HG02938 (cell line): ENCODE measurements at regions not wholly inside any gene's neighbourhood (a gene's known extent, or its start where the extent isn't known, plus 50 kb on each side); places are given as distances from the start of the nearest gene placed in this dataset.

ENCODE experiments used
- ATAC-seq: cut with Tn5 transposase; IDR thresholded peaks from one replicate; pipeline ENCODE4 v1.9.1; 2021; ENCODE audit warnings: mild to moderate bottlenecking, moderate library complexity; ENCODE audit not compliant: unreplicated experiment

DNA sequence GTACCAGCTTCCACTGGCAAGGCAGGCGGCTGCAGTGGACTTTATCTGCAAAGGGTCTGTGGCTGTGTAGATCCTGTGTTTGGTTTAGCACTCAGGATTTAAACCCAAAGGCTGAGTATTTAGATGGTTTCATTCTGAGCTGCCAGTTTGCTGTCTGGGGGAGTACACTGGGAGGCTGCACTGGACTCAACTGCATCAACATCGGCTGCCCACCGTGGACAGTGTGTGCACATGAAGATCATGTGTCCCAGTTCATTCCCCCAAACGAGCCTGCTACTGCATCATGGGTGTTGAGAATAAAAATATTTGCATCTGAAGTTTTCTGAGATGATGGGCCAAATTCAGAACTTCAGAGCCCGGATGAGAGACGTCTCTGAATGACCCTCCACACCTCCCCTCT, 328.6 kb upstream of the SHH start:
- no peak for ATAC-seq

DNA sequence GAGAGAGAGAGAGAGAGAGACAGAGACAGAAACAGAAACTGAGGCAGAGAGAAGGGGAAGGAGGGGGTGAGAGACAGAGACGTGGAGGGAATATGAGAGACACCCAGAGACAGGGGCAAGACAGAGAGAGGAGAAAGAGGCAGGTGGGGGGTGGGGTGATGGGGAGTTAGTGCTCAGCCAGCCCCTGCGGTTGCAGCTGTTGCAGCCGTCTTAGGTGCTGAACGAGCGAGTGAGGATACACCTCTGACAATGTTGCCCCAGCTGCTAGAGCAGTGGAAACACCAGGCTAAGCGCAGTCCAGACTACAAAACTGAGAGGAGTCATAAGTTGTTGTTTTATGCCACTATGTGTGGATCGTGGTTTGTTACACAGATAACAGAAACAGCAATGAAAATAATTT, 328.2 kb upstream of the SHH start:
- ATAC-seq: no peak

DNA sequence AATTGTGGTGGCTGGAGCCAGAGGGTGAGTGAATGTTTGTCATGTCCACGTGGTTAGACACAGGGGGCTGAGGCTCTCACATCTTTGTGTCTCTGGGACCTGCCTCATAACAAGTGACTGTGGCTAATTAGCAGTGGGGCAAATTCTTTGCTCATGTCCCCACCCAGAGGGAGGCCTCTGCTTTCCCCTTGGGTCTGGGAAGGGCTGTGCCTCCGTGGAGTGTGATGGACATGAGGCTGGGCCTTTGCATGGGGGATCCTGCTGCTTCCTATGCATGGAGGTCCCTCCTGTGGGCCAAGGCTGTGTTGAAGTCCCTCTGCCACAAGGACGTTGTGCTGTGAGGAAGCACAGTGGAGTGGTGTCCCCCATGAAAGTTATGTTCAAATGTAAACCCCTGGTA, 327.4 kb upstream of the SHH start:
- no peak for ATAC-seq

DNA sequence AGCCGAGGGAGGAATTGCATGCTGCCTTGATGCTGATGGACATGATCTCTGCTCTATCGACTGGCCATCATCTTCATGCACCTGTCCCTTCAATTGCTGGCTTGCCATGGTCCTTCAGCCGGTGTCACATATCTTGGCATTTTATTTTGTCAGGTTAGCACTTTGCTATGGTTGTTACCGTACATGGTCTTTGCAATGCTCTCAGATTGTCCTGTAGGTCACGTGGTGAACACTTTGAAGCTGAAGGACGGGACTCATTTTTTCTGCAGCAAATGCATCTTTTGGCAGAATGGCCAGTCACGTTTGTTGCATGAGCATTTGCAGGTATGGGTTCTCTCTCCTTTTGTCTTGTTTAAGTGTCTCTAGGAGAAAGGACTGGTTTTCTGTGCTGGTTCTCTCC, 326.8 kb upstream of the SHH start:
- ATAC-seq: no peak

DNA sequence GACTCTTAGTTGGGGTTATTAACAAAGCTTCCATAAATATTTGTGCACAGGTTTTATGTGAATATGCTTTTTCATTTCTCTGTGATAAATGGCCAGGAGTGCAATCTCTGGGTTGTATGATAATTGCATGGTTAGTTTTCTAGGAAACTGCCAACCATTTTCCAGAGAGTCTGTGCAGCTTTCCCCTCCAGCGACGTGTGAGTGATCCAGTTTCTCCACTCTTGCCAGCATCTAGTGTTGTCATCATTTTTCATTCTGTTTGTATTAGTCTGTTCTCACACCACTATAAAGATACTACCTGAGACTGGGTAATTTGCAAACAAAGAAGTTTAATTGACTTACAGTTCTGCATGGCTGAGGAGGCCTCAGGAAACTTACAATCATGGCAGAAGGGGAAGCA, 319.6 kb upstream of the SHH start:
- ATAC-seq: no peak

DNA sequence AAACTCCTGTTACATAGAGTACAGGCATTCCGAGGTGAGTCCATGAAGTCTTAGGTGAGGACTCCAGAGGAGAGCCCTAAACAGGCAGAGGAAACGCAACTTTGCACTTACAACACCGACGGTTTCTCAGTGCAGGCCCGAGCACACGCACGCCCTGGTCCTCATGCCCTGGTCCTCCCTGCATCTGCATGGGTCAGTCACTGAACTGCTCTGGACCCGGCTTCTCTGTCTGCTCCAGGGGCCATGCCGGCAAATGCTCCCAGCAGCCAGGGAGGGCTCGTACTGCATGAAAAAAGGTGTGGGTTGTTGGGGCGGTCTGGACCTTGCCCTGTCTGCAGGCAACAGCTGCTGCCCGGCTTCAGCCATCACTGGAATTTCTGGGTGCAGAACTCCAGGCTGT, 317.3 kb upstream of the SHH start:
- no peak for ATAC-seq

DNA sequence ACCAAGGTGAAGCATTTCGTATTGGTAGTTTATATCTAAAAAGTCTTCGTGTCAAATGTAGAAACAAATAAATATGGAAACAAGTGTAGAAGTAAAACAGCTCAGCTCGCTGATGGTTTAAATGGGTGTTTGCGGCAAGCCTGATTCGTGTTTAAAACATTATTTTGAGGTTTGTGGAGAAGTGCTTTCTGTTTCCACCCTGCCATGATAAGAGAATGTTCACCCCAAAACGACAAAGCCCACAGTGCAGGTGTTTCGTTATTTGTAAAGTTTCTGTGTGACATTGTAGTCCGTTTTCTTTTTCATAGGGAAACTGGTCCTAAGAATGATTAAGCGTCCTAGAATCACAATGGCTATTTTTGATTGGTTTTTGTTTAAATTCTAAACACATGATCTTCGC, 316.2 kb upstream of the SHH start:
- ATAC-seq: no peak

DNA sequence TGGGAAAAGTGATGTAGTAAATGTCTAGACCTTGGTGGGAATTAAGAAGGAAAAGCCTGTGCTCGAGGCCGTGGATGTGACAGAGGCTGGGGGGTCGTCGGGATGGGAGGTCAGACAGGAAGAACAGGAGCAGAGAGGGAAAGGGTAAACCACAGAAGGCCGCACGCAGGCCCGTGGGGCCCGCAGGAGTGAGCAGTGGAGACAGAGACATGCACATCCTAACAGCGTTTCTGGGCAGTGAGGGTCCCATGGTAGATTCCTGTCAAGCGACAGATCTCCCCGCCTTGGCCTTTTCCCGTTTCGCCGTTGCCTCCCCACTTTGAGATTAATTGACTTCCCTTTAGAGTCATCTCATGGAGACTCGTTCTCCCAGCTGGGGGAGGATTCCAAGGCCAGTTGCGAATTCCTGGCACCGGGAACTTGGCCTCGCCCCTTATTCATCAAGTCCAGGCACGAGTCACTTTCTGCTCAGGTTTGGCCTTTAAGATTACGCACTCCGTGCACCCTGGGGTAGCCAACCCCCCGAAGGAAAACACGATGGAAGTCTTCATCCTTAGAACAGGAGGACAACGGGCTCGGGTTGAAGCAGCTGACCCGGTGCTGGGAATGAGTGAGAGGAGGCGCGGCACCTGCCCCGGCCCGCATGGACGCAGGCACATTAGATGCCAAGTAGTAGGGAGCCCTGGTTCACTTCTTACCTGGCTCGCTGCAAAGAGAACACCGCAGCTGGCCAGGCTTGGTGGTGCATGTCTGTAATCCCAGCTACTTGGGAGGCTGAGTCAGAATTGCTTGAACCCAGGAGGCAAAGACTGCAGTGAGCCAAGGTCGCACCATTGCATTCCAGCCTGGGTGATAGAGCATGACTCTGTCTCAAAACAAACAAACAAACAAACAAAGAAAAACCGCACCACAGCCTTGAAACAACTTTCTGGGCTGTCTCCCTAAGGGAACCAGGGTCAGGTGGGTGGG, 315.2 kb upstream of the SHH start:
- no peak for ATAC-seq

DNA sequence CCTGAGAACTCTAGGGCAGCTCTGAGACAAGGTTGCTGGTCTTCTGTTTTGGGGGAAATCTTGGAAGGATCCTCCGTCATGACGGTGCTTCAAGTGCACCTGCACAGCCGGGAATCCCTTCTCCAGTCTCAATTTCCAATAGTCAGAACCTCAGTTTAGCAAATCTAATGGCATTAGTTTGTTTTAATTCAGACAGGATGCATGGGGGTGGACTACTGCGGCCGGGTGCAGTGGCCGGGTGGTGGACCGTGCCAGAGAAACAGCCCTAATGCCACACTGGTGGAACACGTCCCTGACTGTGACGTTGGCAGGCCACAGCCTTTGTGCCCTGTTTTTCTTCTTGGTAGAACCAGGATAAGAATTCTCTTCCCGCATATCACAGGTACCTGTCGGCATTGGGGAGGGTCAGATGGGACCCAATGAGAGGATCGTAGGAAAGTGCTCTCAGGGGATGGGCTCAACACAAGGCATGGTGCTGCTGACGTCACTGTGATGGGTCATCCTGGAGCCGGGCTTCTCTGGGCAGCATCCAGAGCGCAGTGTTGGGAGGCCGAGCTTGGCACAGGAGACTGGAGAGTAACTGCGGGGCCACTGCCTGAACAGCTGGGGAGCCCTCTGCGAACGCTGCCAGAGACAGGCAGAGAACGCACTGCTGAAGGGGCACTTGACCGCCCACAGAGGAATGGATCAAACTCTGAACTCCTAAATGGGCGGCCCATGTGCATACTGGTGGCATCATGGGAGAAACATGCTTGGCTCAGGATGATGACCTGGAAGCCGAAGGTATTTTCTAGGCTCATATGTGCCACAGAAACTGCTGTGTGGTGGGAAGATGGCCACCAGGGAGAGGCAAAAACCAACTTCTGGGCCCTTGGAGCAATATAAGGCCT, 313.8 kb upstream of the SHH start:
- no peak for ATAC-seq

DNA sequence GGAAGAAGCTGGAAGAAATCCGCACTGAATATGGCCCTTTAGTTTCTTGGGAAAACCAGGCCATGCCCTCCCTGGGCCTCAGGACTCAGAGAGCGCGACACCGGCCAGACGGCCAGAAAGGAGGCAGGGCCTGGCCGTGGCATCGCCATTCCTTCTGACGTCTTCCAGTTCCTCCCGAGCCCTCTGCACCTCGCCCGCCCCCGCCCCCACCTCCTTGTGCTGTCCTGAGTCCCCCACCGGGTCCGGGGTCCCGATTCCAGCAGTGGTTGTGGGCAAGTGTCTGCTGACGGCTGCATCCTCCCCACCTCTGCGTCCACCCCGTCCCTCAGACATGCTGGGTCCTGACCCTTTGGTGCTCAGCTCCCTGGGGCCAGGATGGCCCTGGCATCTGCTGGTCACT, 312.1 kb upstream of the SHH start:
- no peak for ATAC-seq

DNA sequence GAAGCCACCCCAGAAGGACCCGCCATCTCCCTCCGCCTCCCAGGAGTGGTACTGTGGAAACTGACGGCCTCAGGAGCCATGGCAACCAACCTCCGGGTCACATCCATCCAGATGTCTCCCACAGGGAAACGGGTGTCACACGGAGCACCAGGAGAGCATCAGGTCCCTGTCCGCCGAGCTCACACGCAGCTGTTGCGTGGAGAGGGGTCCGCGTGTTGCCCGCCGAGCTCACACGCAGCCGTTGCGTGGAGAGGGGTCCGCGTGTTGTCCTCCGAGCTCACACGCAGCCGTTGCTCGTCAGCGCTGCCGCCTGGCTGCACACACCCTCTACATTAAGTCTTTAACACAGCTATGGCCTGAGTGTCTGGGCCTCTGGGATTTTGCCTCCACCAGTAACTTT, 311.1 kb upstream of the SHH start:
- ATAC-seq: no peak

DNA sequence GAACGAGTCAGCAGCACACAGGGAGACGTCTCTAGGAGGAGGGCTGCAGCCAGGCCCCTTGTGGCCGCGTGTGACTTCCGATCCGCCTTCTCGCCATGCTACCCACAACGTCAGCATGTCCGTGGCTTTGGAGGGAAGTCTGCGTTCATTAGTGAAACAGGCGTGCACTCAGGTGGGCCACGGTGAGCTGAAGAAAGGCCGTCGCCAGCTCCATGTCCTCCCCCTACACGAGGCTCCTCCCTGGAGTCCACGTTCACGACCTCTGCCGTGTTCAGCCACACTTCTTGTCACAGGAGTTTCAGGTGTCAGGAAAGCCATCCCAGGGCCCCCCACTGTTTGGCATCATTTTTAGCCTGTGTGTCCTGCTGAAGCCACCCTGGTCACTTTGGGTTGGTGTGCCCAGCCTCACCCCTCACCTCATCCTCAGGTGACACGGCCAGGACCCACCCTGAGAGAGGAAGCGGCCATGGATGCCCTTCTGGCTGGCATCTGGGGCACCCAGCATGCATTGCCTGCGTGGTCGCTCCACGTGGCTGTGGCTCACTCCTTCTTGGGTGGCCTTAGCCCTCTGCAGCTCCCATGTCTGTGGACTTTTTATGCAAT, 310.6 kb upstream of the SHH start:
- no peak for ATAC-seq

DNA sequence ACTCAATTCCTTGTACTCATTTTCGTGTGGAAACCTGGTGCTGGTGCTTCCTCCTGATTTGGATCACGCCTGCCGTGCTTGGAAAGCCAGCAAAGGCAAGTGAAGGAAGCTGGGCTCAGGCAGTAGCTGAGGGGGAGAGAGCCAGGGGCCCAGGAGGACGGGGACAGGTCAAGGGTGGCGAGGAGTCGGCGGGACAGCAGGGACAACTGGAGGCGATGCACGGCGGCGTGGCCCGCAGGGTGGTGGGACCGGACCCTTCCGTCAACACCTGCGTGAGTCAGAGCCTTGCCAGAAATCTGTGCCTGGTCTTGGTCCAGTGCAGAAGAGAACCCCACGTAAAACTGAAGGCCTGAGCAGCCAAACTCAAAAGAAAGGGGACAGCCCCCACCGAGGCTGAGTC, 309.7 kb upstream of the SHH start:
- ATAC-seq: no peak

DNA sequence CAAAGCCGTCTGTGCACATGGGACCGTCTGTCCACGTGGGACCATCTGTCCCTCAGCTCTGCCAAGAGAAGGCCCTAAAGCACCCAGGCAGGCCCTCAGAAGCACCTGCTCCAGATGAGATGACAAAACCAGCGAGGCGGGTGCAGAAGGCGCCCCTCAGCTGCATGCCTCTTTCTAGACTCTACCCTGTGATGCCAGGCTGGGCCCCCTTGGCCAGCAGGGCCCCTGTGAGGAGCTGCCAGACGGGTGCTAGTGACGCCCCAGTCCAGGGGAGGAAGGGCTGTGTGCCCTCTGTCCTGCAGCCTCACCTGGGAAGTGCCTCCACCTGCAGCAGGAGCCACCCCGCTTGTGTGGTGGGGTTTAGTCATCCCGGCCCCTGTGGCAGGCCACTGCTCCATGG, 309.2 kb upstream of the SHH start:
- ATAC-seq: no peak

DNA sequence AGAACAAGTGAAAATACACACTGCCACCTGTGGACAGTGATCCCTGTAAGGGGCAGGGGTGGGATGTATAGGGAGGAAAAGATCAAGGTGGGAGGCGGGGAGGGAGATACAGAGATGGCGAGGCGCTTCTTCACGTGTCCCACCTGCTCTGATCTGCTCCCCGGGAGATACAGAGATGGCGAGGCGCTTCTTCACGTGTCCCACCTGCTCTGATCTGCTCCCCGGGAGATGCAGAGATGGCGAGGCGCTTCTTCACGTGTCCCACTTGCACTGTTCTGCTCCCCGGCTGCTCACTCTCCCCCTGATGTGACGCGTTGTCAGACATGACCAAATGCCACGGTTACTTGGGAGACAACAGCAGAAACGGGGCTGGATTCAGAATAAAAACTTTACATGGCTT, 308.3 kb upstream of the SHH start:
- no peak for ATAC-seq

DNA sequence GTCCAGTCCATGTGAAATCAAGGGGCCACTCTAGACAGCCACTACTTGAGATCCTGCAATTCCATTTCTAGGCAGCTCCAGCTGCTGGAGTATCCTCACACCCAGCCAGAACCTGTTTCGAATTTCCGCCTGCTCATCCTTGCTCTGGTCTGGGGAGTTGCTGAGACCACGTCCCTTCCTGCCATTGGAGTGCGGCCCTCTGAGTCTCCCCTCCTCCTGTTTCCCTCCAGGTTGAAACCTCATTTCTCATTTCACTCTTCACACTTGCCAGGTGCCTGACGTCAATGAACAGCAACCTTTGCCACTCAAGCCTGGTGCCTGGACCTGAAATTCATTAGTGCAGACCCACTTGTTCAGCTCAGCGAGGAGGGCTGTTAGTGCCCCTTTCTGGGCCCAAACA, 307.5 kb upstream of the SHH start:
- ATAC-seq: no peak

DNA sequence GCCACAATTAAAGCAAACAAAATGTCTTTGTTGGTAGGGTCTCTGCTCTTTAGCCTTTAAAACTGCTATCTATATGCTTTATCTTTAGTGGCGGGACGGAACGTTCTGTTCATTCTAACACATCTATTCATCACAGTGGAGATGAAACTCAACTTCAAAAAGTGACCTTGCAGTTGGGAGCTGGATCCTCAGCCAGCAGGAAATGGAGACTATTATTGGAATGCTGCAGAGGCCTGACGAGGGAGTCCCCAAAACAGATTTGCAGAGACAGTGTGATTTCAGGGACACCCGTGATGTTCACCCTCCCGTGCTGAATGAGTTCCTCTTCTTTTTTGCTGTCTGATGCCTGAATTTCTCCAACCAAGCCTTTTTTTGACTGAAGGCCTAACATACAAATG, 306.0 kb upstream of the SHH start:
- no peak for ATAC-seq

DNA sequence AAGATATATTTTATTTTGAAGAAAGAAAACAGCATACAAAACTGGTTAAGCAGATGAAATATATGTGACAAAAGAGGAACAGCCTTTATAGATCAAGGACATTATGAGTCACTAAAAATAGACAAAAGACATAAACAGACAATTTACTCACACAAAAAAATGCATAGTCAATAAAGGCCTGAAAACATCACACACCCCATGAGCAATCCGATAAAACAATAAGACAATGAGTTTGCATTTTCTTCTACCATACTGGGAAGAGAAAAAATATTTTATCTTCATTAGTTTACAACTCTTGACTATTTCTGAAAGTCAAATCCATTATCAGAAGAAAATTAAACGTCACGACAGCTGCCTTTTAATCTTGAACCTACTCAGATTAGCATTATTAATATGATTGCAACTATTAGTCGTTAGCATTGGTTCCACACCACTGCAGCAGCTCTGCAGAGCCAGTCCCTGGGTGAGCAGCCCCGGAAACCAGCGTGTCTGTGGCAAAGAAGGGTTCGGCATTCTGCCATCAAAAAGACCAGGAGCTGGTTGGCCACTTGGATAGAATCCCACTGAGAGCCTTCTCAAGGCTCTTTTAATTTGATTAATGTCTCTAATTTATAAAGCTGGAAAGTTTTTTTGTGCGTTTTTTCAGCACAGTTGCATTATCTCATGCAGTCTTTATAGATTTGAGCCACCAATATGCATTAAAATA, 305.4 kb upstream of the SHH start:
- no peak for ATAC-seq

DNA sequence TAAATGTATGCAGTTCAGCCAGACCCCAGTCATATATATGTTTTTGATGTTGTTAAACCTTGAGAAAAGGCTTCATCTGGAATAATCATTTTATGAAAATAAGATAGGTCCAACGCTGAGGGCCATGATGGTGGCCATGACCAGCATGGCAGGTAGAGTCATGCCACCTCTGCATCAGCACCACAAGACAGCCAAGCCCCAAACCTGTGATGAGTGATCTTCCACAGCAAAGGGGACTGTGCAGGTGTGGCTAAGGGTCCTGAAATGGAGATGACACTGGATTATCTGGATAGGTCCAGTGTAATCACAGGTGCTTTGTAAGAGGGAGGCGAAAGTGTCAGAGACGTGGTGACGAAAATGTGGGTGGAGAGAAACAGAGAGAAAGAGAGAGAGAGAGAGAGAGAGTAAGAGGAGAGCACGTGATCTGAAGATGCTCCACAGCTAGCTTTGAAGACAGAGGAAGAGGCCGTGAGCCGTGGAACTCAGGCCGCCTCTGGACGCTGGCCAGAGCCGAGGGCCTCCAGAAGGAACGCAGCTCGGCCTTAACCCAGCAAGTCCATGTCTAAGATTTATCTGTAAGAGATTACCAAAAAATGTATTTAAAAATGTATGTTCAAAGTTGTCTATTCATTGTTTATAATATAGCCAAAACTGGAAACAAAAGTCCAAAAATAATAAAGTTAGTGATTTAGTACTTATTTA, 304.4 kb upstream of the SHH start:
- ATAC-seq: no peak

DNA sequence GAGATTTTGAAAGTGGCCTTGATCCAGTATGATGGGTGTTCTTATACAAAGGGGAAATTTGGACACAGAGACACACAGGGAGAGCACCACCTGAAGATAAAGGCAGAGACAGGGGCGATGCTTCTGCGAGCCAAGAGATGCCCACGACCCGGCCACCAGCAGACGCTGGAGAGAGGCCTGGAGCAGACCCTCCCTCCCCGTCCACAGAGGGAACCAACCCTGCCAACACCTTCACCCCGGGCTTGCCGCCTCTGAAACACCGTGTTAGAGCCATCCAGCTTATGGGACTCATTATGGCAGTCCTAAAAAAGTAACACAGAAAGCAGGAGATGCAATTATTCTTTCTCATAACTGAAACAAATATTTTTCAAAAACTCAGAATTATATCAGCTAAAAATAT, 303.3 kb upstream of the SHH start:
- ATAC-seq: no peak
